Keratinocyte (primary cell): ENCODE measurements at regions not wholly inside any gene's neighbourhood (a gene's known extent, or its start where the extent isn't known, plus 50 kb on each side); places are given as distances from the start of the nearest gene placed in this dataset.

ENCODE experiments used
- EZH2 ChIP-seq: IDR thresholded peaks from one replicate; pipeline ENCODE4 v1.6.1; 2012; ENCODE audit warnings: inconsistent platforms, mild to moderate bottlenecking, low read length, moderate library complexity
- TF ChIP-seq, protein P1 (sequence below), 3 experiments: IDR thresholded peaks in 1 of 3; conservative IDR thresholded peaks in 1 of 3; optimal IDR thresholded peaks in 1 of 3; 2 replicates in 2 of 3; 3 replicates in 1 of 3; pipeline versions ENCODE3 to v1.5.1; 2011; ENCODE audit warnings: low read length in 3 of 3, mild to moderate bottlenecking in 3 of 3, moderate library complexity in 2 of 3, control low read depth in 1 of 3, inconsistent platforms in 1 of 3; ENCODE audit not compliant: insufficient read depth in 2 of 3; ENCODE audit errors: extremely low read depth in 1 of 3

GRCh38 chr11:111059726-111060125 is 185.8 kb upstream of the POU2AF2 start:
- TF ChIP-seq, protein P1, sequence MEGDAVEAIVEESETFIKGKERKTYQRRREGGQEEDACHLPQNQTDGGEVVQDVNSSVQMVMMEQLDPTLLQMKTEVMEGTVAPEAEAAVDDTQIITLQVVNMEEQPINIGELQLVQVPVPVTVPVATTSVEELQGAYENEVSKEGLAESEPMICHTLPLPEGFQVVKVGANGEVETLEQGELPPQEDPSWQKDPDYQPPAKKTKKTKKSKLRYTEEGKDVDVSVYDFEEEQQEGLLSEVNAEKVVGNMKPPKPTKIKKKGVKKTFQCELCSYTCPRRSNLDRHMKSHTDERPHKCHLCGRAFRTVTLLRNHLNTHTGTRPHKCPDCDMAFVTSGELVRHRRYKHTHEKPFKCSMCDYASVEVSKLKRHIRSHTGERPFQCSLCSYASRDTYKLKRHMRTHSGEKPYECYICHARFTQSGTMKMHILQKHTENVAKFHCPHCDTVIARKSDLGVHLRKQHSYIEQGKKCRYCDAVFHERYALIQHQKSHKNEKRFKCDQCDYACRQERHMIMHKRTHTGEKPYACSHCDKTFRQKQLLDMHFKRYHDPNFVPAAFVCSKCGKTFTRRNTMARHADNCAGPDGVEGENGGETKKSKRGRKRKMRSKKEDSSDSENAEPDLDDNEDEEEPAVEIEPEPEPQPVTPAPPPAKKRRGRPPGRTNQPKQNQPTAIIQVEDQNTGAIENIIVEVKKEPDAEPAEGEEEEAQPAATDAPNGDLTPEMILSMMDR (optimal IDR thresholded peaks at IDR 0.05 in 1 of 3, IDR thresholded peaks at IDR 0.05 in 1 of 3, conservative IDR thresholded peaks at IDR 0.05 in 1 of 3; ENCODE audit: extremely low read depth in 1 of 3, insufficient read depth in 2 of 3, low read length in 3 of 3) = no peak
- no peak for TF ChIP-seq EZH2
